ENCODE measurements at regions not wholly inside any gene's neighbourhood (a gene's known extent, or its start where the extent isn't known, plus 50 kb on each side); places are given as distances from the start of the nearest gene placed in this dataset.

GRCh38 chr19:30168760-30169159 lies 203.4 kb upstream of the ZNF536 start:
- Histone ChIP-seq H3K4me2 (no peak overlapping the region), H2AFZ (ENCODE audit: low read depth) (no peak overlapping the region), H3K4me3 (ENCODE audit: low read depth in 2 of 2, low read length in 1 of 2) (no peak overlapping the region), H3K79me2 (ENCODE audit: insufficient read depth) (no peaks in the 10 kb centered on the region), H3K27me3 (ENCODE audit: insufficient read depth) (no peaks in the 10 kb centered on the region), H3F3A (replicated peaks; ENCODE audit: insufficient read depth) (no peaks in the 10 kb centered on the region), H3K27ac (ENCODE audit: low read depth in 2 of 2, low read length in 1 of 2) (no peak overlapping the region), H3K36me3 (replicated peaks in 1 of 2; ENCODE audit: control insufficient read depth in 1 of 2, insufficient read depth in 2 of 2, low read length in 1 of 2) (no peaks in the 10 kb centered on the region), H3K4me1 (ENCODE audit: control insufficient read depth in 1 of 2, insufficient read depth in 2 of 2, low read depth in 1 of 2, low read length in 1 of 2) (no peaks in the 10 kb centered on the region; a peak in 1 of 4 replicates), H3K9me3 (no peaks in the 10 kb centered on the region), H3K9ac (no peak overlapping the region), H3K9me2 (no peaks in the 10 kb centered on the region), H4K20me1 (ENCODE audit: insufficient read depth) (no peaks in the 10 kb centered on the region)
- no peak for TF ChIP-seq NRF1 (IDR thresholded peaks at IDR 0.05; ENCODE audit: low read depth, low read length)
- TF ChIP-seq TEAD4 (IDR thresholded peaks at IDR 0.05; ENCODE audit: borderline replicate concordance, insufficient read depth), result no peak
- TF ChIP-seq EZH2phosphoT487 (IDR thresholded peaks at IDR 0.05; ENCODE audit: borderline replicate concordance, low read depth), result no peak
- TF ChIP-seq MXI1 (IDR thresholded peaks at IDR 0.05; ENCODE audit: low read depth, low read length), result no peak
- TF ChIP-seq RFX5 (IDR thresholded peaks at IDR 0.05; ENCODE audit: low read length), result no peak
- TF ChIP-seq FOXJ3 (CRISPR knock-in tag; IDR thresholded peaks at IDR 0.05), result no peak
- no peak for TF ChIP-seq MEF2A (IDR thresholded peaks at IDR 0.05; ENCODE audit: borderline replicate concordance, low read depth)
- TF ChIP-seq SIN3A (IDR thresholded peaks at IDR 0.05; ENCODE audit: borderline replicate concordance, low read depth, low read length), result no peak
- no peak for TF ChIP-seq GABPA (IDR thresholded peaks at IDR 0.05; ENCODE audit: low read depth)
- TF ChIP-seq RCOR1 (IDR thresholded peaks at IDR 0.05; ENCODE audit: low read length), result no peak
- TF ChIP-seq PBX3 (IDR thresholded peaks at IDR 0.05), result no peak
- TF ChIP-seq, protein P1, sequence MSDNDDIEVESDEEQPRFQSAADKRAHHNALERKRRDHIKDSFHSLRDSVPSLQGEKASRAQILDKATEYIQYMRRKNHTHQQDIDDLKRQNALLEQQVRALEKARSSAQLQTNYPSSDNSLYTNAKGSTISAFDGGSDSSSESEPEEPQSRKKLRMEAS (IDR thresholded peaks at IDR 0.05; ENCODE audit: low read depth), result no peak
- TF ChIP-seq TCF12 (IDR thresholded peaks at IDR 0.05), result no peak
- TF ChIP-seq FOSL2 (IDR thresholded peaks at IDR 0.05; ENCODE audit: borderline replicate concordance, low read depth), result no peak
- TF ChIP-seq, protein P2, sequence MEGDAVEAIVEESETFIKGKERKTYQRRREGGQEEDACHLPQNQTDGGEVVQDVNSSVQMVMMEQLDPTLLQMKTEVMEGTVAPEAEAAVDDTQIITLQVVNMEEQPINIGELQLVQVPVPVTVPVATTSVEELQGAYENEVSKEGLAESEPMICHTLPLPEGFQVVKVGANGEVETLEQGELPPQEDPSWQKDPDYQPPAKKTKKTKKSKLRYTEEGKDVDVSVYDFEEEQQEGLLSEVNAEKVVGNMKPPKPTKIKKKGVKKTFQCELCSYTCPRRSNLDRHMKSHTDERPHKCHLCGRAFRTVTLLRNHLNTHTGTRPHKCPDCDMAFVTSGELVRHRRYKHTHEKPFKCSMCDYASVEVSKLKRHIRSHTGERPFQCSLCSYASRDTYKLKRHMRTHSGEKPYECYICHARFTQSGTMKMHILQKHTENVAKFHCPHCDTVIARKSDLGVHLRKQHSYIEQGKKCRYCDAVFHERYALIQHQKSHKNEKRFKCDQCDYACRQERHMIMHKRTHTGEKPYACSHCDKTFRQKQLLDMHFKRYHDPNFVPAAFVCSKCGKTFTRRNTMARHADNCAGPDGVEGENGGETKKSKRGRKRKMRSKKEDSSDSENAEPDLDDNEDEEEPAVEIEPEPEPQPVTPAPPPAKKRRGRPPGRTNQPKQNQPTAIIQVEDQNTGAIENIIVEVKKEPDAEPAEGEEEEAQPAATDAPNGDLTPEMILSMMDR (IDR thresholded peaks at IDR 0.05), result no peak
- TF ChIP-seq ELF1 (IDR thresholded peaks at IDR 0.05), result no peak
- TF ChIP-seq SMC3 (IDR thresholded peaks at IDR 0.05; ENCODE audit: low read depth, low read length), result no peak
- no peak for TF ChIP-seq USF1 (IDR thresholded peaks at IDR 0.05; ENCODE audit: borderline replicate concordance, low read depth)
- no peak for TF ChIP-seq ZBTB33 (IDR thresholded peaks at IDR 0.05; ENCODE audit: borderline replicate concordance, low read depth)
- ChIA-PET CTCF (interaction anchor here (2.3 kb wide), 1 partner anchor 9 kb away, joined by 7 read pairs; no protein-coding TSS in a partner anchor), POLR2A (no interaction called here)
- no peak for DNase-seq
- 36% methylated on average over 2 of the region's 5 CpGs for WGBS (ENCODE audit: low lambda C conversion rate)

All from SK-N-SH (cell line).